NT2/D1 (cell line): ENCODE measurements at regions not wholly inside any gene's neighbourhood (a gene's known extent, or its start where the extent isn't known, plus 50 kb on each side); places are given as distances from the start of the nearest gene placed in this dataset.
"Not testable (repeated sequence)": the region's sequence is repeated elsewhere in the genome, so short reads cannot be mapped to it uniquely, and the experiment has no call there.

ENCODE experiments used
- DNase-seq: peaks from one replicate; pipeline ENCODE4 v3.0.0-alpha.2; 2011; ENCODE audit warnings: low read depth, low spot score
- H3K27me3 ChIP-seq: 2 replicates; pipeline ENCODE4 v1.6.0; 2011; ENCODE audit warnings: mild to moderate bottlenecking; ENCODE audit not compliant: insufficient read length, insufficient read depth
- H3K36me3 ChIP-seq: 2 replicates; pipeline ENCODE4 v1.6.1; 2011; ENCODE audit warnings: mild to moderate bottlenecking, low read length, mixed read lengths; ENCODE audit not compliant: insufficient read depth, insufficient read length
- H3K4me1 ChIP-seq: 2 replicates; pipeline ENCODE4 v1.5.1; 2011; ENCODE audit not compliant: insufficient read depth, insufficient read length
- H3K4me3 ChIP-seq: 2 replicates; pipeline ENCODE4 v1.5.1; 2011; ENCODE audit warnings: low read depth; ENCODE audit not compliant: insufficient read length
- H3K9ac ChIP-seq: 2 replicates; pipeline ENCODE4 v1.6.0; 2011; ENCODE audit warnings: low read depth; ENCODE audit not compliant: insufficient read length
- H3K9me3 ChIP-seq: 2 replicates; pipeline ENCODE4 v1.5.1; 2011; ENCODE audit warnings: mild to moderate bottlenecking, low read length; ENCODE audit not compliant: insufficient read depth
- SUZ12 ChIP-seq: IDR thresholded peaks from 2 replicates; pipeline ENCODE4 v1.6.1; 2011; ENCODE audit not compliant: insufficient read length, insufficient read depth; ENCODE audit errors: extremely low read depth
- YY1 ChIP-seq: IDR thresholded peaks from 2 replicates; pipeline ENCODE4 v1.6.1; 2011; ENCODE audit not compliant: insufficient read length, insufficient read depth
- ZNF274 ChIP-seq: IDR thresholded peaks from 2 replicates; pipeline ENCODE4 v1.6.1; 2011; ENCODE audit warnings: mild to moderate bottlenecking, low read depth, low read length

- DNase-seq: no peak
- Histone ChIP-seq H3K4me3 (no peak overlapping the region), H3K36me3 (no peaks in the 10 kb centered on the region), H3K27me3 (no peaks in the 10 kb centered on the region), H3K9me3 (no peaks in the 10 kb centered on the region; the same call in 1 of the 2 replicates), H3K4me1 (no peaks in the 10 kb centered on the region), H3K9ac (no peak overlapping the region)
- TF ChIP-seq SUZ12 (no peak), YY1 (no peak), ZNF274 (no peak)
These were observed 123.5 kb downstream of the TMEM144 start for GRCh38 chr4:158333820-158334219.

- no peaks in the 10 kb centered on the region for H3K27me3 ChIP-seq
- H3K4me1 ChIP-seq: no peaks in the 10 kb centered on the region
- no peak overlapping the region for H3K9ac ChIP-seq
- TF ChIP-seq ZNF274: no peak
- no peak for TF ChIP-seq YY1
- no peak for TF ChIP-seq SUZ12
- DNase-seq: no peak
- H3K36me3 ChIP-seq: no peaks in the 10 kb centered on the region
- no peak overlapping the region for H3K4me3 ChIP-seq
- no peaks in the 10 kb centered on the region for H3K9me3 ChIP-seq
These were observed 131.6 kb downstream of the TMEM144 start for GRCh38 chr4:158341896-158342295.

- Histone ChIP-seq H3K4me1 (no peaks in the 10 kb centered on the region), H3K27me3 (no peaks in the 10 kb centered on the region), H3K9ac (no peak overlapping the region), H3K9me3 (no peaks in the 10 kb centered on the region), H3K4me3 (no peak overlapping the region), H3K36me3 (no peaks in the 10 kb centered on the region)
- no peak for DNase-seq
- no peak for TF ChIP-seq YY1
- TF ChIP-seq SUZ12: no peak
- TF ChIP-seq ZNF274: no peak
These were observed 136.3 kb downstream of the TMEM144 start for GRCh38 chr4:158346576-158346975.

- Histone ChIP-seq H3K27me3 (no peaks in the 10 kb centered on the region), H3K9ac (no peak overlapping the region), H3K9me3 (no peaks in the 10 kb centered on the region), H3K4me3 (no peak overlapping the region), H3K36me3 (no peaks in the 10 kb centered on the region), H3K4me1 (no peaks in the 10 kb centered on the region)
- DNase-seq: no peak
- TF ChIP-seq YY1 (no peak), SUZ12 (no peak), ZNF274 (no peak)
These were observed 137.3 kb downstream of the TMEM144 start for GRCh38 chr4:158347556-158347955.

GRCh38 chr4:158350161-158350560 lies 139.9 kb downstream of the TMEM144 start:
- Histone ChIP-seq H3K9me3 (no peaks in the 10 kb centered on the region), H3K9ac (no peak overlapping the region), H3K4me3 (no peak overlapping the region), H3K4me1 (no peaks in the 10 kb centered on the region), H3K36me3 (no peaks in the 10 kb centered on the region), H3K27me3 (no peaks in the 10 kb centered on the region)
- no peak for DNase-seq
- TF ChIP-seq YY1: no peak
- no peak for TF ChIP-seq SUZ12
- no peak for TF ChIP-seq ZNF274

- Histone ChIP-seq H3K9me3 (no peaks in the 10 kb centered on the region), H3K4me3 (no peak overlapping the region), H3K4me1 (no peaks in the 10 kb centered on the region), H3K27me3 (no peaks in the 10 kb centered on the region), H3K9ac (no peak overlapping the region), H3K36me3 (no peaks in the 10 kb centered on the region)
- TF ChIP-seq ZNF274: no peak
- no peak for TF ChIP-seq YY1
- no peak for TF ChIP-seq SUZ12
- no peak for DNase-seq
These were observed 143.4 kb downstream of the TMEM144 start for GRCh38 chr4:158353541-158354304.

- Histone ChIP-seq H3K9ac (no peak overlapping the region), H3K9me3 (no peaks in the 10 kb centered on the region), H3K4me3 (no peak overlapping the region), H3K4me1 (no peaks in the 10 kb centered on the region), H3K27me3 (no peaks in the 10 kb centered on the region), H3K36me3 (no peaks in the 10 kb centered on the region)
- TF ChIP-seq YY1 (no peak), ZNF274 (no peak), SUZ12 (no peak)
- DNase-seq: no peak
These were observed 146.0 kb downstream of the TMEM144 start for GRCh38 chr4:158356301-158356700.

GRCh38 chr4:158367932-158368441 lies 153.7 kb upstream of the RXFP1 start:
- H3K27me3 ChIP-seq, H3K4me1 ChIP-seq, DNase-seq, H3K9me3 ChIP-seq, H3K36me3 ChIP-seq, H3K9ac ChIP-seq, H3K4me3 ChIP-seq: not testable (repeated sequence)
